ENCODE measurements at regions not wholly inside any gene's neighbourhood (a gene's known extent, or its start where the extent isn't known, plus 50 kb on each side); places are given as distances from the start of the nearest gene placed in this dataset.

GRCh38 chr14:49487238-49487637 is 98.9 kb downstream of the RPS29 start:
- no peaks in the 10 kb centered on the region for H3K79me2 ChIP-seq (ENCODE audit: control insufficient read depth, low read length)
- no peak overlapping the region for H3K27ac ChIP-seq (ENCODE audit: low read depth, low read length)
- TF ChIP-seq EZH2phosphoT487 (IDR thresholded peaks at IDR 0.05; ENCODE audit: borderline replicate concordance, low read length) (no peak), CTCF (IDR thresholded peaks at IDR 0.05; ENCODE audit: low read depth, low read length, poor library complexity, severe bottlenecking) (no peak)
- no peaks in the 10 kb centered on the region for H4K20me1 ChIP-seq (ENCODE audit: control insufficient read depth, insufficient read depth, low read depth, low read length)
- H3K36me3 ChIP-seq (ENCODE audit: control insufficient read depth, low read length) = no peaks in the 10 kb centered on the region
- H3K4me3 ChIP-seq (ENCODE audit: low read length) = no peak overlapping the region
- no peak overlapping the region for H3K4me2 ChIP-seq (ENCODE audit: low read length)
- H3K9me3 ChIP-seq (ENCODE audit: control insufficient read depth, insufficient read depth, low read length) = no peaks in the 10 kb centered on the region
- peaks cover 6% of the 10 kb centered on the region for H3K27me3 ChIP-seq (ENCODE audit: control insufficient read depth, low read length)
- H3K4me1 ChIP-seq (ENCODE audit: control insufficient read depth, low read length) = no peaks in the 10 kb centered on the region
- no peaks in the 10 kb centered on the region for H3F3A ChIP-seq (ENCODE audit: control insufficient read depth, insufficient read depth)
- no peaks in the 10 kb centered on the region for H3K9me2 ChIP-seq (replicated peaks; ENCODE audit: control insufficient read depth, low read length)

GRCh38 chr14:49485290-49485689 is 100.9 kb downstream of the RPS29 start:
- no peaks in the 10 kb centered on the region for H3K9me3 ChIP-seq (ENCODE audit: control insufficient read depth, insufficient read depth, low read length)
- H3K27me3 ChIP-seq (ENCODE audit: control insufficient read depth, low read length) = peaks cover 6% of the 10 kb centered on the region
- TF ChIP-seq CTCF (IDR thresholded peaks at IDR 0.05; ENCODE audit: low read depth, low read length, poor library complexity, severe bottlenecking) (no peak), EZH2phosphoT487 (IDR thresholded peaks at IDR 0.05; ENCODE audit: borderline replicate concordance, low read length) (no peak)
- H3K9me2 ChIP-seq (replicated peaks; ENCODE audit: control insufficient read depth, low read length) = no peaks in the 10 kb centered on the region
- no peaks in the 10 kb centered on the region for H3F3A ChIP-seq (ENCODE audit: control insufficient read depth, insufficient read depth)
- no peak overlapping the region for H3K4me2 ChIP-seq (ENCODE audit: low read length)
- no peaks in the 10 kb centered on the region for H3K79me2 ChIP-seq (ENCODE audit: control insufficient read depth, low read length)
- H3K36me3 ChIP-seq (ENCODE audit: control insufficient read depth, low read length) = no peaks in the 10 kb centered on the region
- H4K20me1 ChIP-seq (ENCODE audit: control insufficient read depth, insufficient read depth, low read depth, low read length) = no peaks in the 10 kb centered on the region
- H3K4me1 ChIP-seq (ENCODE audit: control insufficient read depth, low read length) = no peaks in the 10 kb centered on the region
- no peak overlapping the region for H3K4me3 ChIP-seq (ENCODE audit: low read length)
- H3K27ac ChIP-seq (ENCODE audit: low read depth, low read length) = no peak overlapping the region

- Histone ChIP-seq H3K27me3 (ENCODE audit: control insufficient read depth, low read length) (peaks cover 6% of the 10 kb centered on the region), H4K20me1 (ENCODE audit: control insufficient read depth, insufficient read depth, low read depth, low read length) (no peaks in the 10 kb centered on the region), H3K36me3 (ENCODE audit: control insufficient read depth, low read length) (no peaks in the 10 kb centered on the region), H3K4me3 (ENCODE audit: low read length) (no peak overlapping the region), H3K4me2 (ENCODE audit: low read length) (no peak overlapping the region), H3K9me3 (ENCODE audit: control insufficient read depth, insufficient read depth, low read length) (no peaks in the 10 kb centered on the region), H3F3A (ENCODE audit: control insufficient read depth, insufficient read depth) (no peaks in the 10 kb centered on the region), H3K4me1 (ENCODE audit: control insufficient read depth, low read length) (no peaks in the 10 kb centered on the region), H3K79me2 (ENCODE audit: control insufficient read depth, low read length) (no peaks in the 10 kb centered on the region), H3K27ac (ENCODE audit: low read depth, low read length) (no peak overlapping the region), H3K9me2 (replicated peaks; ENCODE audit: control insufficient read depth, low read length) (no peaks in the 10 kb centered on the region)
- no peak for TF ChIP-seq CTCF (IDR thresholded peaks at IDR 0.05; ENCODE audit: low read depth, low read length, poor library complexity, severe bottlenecking)
- no peak for TF ChIP-seq EZH2phosphoT487 (IDR thresholded peaks at IDR 0.05; ENCODE audit: borderline replicate concordance, low read length)
These were observed 102.0 kb downstream of the RPS29 start for GRCh38 chr14:49484180-49484579.

- TF ChIP-seq CTCF (IDR thresholded peaks at IDR 0.05; ENCODE audit: low read depth, low read length, poor library complexity, severe bottlenecking) (no peak), EZH2phosphoT487 (IDR thresholded peaks at IDR 0.05; ENCODE audit: borderline replicate concordance, low read length) (no peak)
- no peaks in the 10 kb centered on the region for H3K9me2 ChIP-seq (replicated peaks; ENCODE audit: control insufficient read depth, low read length)
- no peaks in the 10 kb centered on the region for H4K20me1 ChIP-seq (ENCODE audit: control insufficient read depth, insufficient read depth, low read depth, low read length)
- H3F3A ChIP-seq (ENCODE audit: control insufficient read depth, insufficient read depth) = no peaks in the 10 kb centered on the region
- H3K4me1 ChIP-seq (ENCODE audit: control insufficient read depth, low read length) = no peaks in the 10 kb centered on the region
- no peak overlapping the region for H3K27ac ChIP-seq (ENCODE audit: low read depth, low read length)
- H3K27me3 ChIP-seq (ENCODE audit: control insufficient read depth, low read length) = peaks cover 6% of the 10 kb centered on the region
- H3K4me2 ChIP-seq (ENCODE audit: low read length) = no peak overlapping the region
- no peaks in the 10 kb centered on the region for H3K36me3 ChIP-seq (ENCODE audit: control insufficient read depth, low read length)
- no peak overlapping the region for H3K4me3 ChIP-seq (ENCODE audit: low read length)
- no peaks in the 10 kb centered on the region for H3K9me3 ChIP-seq (ENCODE audit: control insufficient read depth, insufficient read depth, low read length)
- H3K79me2 ChIP-seq (ENCODE audit: control insufficient read depth, low read length) = no peaks in the 10 kb centered on the region
These were observed 102.9 kb downstream of the RPS29 start for GRCh38 chr14:49483268-49483667.
